ENCODE measurements at regions not wholly inside any gene's neighbourhood (a gene's known extent, or its start where the extent isn't known, plus 50 kb on each side); places are given as distances from the start of the nearest gene placed in this dataset.

DNA sequence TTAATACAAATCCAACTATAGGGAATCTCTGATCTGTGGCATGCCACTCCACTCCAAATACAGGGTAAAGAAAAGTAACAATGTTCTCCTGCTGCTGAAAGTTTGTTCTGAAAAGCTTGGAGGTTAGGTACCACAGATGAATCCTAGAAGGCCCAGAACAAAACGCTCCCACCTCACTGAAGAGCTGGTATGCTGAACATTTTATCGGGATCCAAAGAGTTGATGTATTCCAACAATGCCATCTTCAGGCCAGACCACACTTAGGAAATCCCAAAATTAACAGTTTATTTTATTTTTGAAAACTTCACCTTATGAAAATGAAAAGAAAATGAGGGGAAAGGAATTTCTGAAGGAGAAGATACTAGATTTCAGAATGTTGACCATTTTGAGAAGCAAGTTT lies 145.1 kb upstream of the CDH19 start:
- DNase-seq (ENCODE audit: low read depth in 2 of 2), result no peak

DNA sequence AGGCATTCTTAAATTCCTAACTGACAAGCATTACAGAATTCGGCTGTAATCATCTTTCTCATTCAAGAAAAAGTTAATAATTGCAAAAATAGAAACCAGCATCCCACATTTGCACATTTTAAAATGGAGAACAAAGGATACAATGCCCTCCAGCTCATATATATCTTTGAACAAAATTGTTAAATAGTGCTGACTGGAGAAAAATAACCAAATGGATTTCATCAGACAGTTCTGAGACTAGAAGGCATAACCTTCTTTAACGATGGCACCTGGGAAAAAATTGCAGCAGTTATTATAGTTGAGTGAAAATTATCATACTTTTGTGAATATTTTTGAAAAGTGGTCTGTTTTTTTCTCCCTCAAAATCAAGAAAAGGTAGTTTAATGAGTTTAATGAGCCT lies 138.9 kb upstream of the CDH19 start:
- DNase-seq (ENCODE audit: low read depth in 2 of 2), result no peak

DNA sequence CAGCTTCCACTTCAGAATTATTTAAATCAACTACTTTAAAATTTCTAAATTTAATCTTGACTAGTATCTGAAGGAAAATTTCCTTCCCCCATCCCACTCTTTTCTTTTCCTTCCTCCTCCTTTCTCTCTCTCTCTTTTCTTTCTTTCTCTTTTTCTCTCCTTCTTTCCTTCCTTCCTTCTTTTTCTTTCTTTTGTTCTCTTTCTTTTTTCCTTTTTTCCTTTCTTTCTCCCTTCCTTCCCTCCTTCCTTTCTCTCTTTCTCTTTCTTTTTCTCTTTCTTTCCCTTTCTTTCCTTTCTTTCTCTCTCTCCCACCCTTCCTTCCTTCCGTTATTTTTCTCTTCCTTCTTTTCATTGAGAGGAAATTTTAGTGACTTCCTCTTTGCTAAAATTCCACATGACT lies 132.0 kb upstream of the CDH19 start:
- DNase-seq (ENCODE audit: low read depth in 2 of 2), result no peak

DNA sequence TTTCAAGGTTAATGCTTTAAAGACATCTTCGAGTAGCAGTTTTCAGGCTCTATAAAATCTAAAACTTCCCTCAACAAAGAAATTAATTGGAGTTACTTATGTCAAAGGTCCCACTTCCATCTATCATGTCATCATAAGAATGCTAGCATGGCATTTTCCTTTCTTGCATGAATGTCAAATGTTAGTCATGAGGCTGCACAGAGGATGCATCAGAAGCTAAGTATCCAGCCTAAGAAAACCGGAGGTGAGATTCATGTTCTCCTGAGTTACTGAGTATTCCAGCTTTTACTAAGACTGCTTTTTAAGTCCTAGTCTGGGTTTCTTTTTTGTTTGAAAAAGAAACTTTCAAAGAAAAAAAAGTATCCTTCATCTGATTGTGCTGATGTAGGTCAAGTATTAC lies 130.6 kb upstream of the CDH19 start:
- no peak for DNase-seq (ENCODE audit: low read depth in 2 of 2)

DNA sequence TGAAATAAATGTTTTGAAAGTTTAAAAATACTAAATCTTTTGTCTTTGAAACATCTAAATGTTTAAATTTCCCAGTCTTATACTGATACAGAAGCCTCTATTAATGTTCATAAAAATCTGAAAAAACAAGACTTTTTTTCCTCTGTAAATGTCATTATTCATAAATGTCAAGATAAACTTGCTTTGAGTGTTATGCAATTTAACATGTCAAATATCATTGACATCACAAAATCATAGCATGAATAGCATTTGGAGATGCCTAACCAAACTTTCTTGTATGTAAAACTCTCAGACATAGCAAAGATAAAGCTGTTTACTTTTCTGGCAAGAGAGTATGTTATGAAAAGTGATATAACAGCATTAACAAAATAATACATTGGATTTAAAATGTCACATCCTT lies 128.0 kb upstream of the CDH19 start:
- DNase-seq (ENCODE audit: low read depth in 2 of 2), result no peak

DNA sequence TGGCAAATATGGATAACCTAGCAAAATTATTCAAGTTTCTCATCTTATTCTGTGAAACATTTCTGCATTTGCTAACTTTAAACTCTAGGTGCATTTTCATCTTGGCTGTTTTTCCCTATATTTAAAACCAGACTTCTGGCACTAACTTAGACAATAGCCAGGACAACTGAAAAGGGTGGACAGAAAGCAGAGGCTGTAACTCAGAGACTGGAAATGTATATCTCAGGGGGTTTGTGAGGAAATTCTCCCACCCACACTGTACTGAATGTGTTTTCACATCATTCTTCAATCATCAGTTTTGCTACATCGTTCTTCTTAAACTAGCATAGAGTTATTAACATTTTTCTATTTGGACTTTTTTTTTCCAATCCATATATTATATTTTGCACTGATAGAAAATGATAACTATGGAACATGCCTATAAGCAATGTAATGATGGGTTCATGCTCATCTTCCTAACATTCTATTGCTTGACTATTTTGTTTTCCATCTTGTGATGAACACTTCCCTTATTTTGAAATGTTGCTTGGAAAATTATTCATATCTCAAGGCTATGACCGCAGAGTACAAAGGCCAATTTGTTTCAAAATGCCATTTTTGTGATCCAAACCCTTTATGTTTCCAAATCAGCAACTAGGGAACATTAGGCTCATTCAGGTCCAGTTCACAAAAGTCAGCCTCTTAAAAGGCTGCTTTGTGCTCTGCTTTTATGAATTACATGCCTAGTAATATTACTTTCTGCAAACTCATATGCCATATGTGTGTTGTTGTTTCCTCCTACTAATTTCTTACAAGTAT lies 125.8 kb upstream of the CDH19 start:
- no peak for DNase-seq (ENCODE audit: low read depth in 2 of 2)

DNA sequence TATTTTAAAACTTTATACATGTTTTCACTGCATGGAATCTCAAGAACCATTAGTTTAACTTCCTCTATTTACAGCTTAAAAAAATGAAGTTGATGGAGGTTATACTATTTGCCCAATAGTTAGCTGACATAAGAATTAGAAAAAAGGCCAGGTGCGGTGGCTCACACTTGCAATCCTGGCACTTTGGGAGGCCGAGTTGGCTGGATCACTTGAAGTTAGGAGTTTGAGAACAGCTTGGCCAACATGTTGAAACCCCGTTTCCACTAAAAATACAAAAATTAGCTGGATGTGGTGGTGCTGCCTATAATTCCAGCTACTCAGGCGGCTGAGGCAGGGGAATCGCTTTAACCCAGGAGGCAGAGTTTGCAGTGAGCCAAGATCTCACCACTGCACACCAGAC lies 125.1 kb upstream of the CDH19 start:
- no peak for DNase-seq (ENCODE audit: low read depth in 2 of 2)

DNA sequence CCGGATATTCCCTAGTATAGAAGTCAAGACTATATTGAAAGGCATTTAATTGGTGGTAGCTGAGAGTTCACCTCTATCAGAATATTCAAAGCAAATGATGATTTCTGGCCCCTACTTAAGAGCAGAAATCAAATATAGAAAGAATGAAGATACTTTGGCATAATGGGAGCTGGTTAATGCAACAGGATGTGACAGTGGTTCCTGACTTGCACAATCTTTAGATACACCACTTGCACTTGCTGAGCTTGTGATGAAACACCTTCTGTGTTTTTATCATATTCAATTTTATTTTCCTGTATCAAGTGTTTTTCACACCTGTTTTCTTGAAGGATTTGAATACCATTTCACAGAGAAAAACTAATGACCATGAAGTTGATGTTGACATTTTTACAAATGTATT lies 124.1 kb upstream of the CDH19 start:
- no peak for DNase-seq (ENCODE audit: low read depth in 2 of 2)

DNA sequence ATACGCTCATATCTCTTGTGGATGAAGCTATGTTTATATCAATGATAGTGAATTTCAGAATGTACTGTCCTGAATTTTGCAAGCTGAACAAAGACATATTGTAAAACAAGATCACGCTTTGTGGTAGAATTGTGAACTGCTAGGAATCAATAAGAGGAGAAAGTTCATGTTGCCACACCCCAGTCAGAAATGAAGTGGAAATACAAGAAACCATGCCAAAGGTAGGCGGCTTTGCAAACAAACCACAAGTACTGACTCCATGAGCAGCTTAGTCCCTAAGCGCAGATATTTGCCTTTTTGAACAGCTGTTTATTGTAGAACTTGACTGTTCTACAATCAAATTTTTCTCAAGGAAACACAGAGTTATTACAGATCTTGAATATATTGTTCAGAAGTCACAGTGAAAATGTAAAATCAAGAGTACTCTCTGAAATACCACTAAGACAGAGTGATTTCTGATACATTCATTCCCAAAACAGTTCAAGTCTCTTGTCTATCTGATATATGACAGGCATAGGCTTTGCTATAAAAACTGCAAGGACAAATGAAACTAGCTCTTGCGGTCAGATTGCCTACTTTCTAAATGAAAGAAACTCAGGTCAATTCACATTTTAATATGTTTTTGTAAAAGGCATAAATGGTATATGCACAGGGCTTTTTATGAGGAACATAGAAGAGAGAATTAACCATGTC lies 120.9 kb upstream of the CDH19 start:
- no peak for DNase-seq (ENCODE audit: low read depth in 2 of 2)

DNA sequence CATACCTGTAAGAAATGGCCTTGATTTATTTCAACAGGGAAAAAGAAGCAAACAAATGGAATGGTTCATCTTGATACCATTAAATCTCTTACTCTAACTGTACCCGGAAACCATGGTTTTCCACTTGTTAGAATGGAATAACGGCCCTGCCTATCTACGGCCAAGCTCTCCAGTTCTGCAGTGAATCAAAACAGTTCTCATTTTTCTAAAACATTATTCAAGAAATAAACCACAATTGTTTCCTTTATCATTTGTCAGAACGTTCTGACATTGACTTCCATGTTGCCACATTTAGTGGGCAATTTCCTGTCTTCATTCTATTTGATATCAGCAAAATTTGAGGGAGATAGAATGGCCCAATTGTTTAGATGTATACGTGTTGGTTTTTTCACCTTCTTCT lies 118.8 kb upstream of the CDH19 start:
- no peak for DNase-seq (ENCODE audit: low read depth in 2 of 2)

DNA sequence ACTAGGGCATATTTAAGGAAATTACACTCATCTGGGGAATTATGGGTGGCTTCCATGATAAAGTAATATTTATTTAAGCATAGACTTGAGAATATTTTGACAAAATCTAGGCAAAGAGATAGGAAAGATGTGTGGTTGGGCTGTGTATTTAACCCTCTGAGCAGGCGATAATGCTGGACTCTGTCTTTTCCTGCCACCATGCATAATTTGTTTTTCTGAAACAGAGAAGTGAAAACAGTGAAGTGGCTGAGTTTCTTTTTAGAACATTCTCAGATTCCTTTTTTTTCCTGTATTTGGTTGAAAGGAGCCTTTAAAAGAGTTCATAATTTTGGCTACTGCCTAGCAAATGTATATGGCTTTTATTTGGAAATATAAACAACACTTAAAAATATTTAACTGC lies 104.8 kb upstream of the CDH19 start:
- no peak for DNase-seq (ENCODE audit: low read depth in 2 of 2)

DNA sequence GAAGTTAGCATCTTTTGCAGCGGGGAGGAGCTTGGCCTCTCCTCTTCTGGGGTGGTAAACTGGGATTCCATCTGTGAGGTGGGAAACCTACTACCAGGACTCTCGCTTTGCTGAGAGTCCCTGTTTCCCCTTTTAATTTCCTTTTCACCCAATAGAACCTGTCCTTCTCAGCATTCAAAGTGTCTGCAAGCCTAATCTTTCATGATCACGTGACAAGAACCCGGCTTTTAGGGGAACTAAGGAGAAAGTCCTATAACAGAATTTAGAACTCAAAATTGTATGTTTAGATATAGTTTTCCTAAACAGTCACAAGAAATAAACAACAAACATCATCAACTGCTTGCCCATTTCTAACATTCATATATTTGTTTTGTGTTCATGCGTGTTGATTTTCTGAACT lies 103.6 kb upstream of the CDH19 start:
- no peak for DNase-seq (ENCODE audit: low read depth in 2 of 2)

DNA sequence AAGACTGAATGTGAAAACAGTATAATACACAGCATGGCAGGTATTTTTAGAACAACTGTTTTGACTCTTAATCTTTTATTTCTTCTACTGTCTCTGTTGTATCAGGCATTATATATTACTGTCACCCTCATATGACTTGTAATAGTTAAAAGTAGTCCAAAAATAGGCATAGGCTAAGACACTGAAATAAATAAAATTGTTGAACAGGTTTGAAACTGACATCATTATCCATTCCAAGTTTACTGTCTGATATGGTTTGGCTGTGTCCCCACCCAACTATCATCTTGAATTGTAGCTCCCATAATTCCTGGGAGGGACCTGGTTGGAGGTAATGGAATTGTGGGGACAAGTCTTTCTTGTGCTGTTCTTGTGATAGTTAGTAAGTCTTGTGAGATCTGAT lies 91.4 kb upstream of the CDH19 start:
- no peak for DNase-seq (ENCODE audit: low read depth in 2 of 2)

DNA sequence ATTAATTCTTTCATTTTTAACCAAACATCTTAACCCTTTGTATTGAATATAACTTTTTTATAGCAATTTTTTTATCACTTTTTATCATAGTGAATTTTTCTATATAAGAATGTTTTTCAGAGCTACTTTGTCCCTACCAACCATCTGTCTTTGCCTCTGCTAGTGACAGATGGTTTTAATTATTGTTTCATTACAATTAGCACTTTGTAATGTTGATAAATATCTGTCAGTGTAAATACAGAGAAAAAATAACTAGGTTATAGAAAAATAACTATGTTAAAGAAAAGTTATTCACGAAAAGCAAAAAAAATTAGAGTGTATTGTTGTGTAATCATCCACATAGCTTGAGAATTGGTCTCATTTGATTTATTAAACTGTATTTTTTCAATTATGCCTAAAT lies 91.0 kb upstream of the CDH19 start:
- no peak for DNase-seq (ENCODE audit: low read depth in 2 of 2)

DNA sequence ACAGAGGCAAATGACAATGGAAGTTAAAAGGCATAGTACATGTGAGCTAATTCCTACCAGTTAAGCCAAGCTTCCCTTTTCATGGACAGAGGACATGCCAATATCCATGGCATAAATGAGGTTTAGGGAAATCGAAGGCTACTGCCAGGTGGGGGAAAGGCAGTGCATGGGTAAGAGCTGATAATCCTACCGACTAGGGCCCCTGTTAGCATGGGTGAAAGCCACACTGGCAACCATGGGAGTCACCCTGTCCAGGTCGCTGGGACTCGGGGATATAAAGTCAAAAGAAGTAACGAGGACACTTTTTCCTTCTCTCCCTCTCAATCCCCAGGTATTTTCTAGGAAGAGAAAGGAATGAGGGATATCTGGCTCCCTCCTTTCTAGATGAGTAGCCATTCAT lies 83.7 kb upstream of the CDH19 start:
- DNase-seq (ENCODE audit: low read depth in 2 of 2), result no peak

DNA sequence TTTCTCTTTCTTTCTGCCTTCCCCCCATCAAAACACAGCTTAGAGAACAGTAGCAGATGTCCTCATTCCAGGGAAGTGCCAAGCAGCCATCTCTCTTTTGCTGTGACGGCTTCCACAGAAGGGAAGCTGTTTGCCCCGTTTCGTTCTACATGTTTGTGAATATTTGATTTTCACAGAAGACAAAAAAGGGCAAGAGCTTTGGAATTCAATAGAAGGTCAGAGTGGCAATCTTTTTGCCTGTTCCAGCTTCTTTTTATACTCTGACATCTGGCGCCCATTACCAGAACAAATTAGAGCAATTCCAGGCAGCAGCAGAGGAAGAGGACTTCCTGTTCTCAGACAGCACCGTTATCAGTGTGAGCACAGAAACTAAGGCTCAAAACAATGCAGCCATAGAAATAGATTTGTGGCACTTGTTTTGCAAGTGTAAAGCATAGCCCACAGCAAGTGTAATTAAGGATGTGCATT lies 79.0 kb upstream of the CDH19 start:
- DNase-seq (ENCODE audit: low read depth in 2 of 2), result no peak

DNA sequence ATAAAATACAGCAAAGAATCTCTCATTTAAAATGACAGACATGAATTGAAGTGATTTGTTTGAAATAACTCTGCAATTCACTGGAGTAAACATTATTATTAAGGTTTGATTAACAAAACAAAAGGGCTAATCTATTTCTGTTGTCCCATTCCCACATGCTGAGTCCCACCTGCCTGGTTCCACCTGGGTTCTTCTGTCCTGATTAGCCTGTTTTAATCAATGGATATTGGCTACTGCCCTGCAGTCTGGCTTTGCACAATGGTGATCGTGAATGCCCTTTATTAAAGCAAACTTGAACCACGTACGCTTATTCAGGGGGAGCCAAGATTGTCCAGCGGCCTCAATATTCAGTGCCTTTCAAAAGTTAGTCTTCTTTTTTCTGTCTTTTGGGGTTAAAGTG lies 72.8 kb upstream of the CDH19 start:
- DNase-seq (ENCODE audit: low read depth in 2 of 2), result no peak

DNA sequence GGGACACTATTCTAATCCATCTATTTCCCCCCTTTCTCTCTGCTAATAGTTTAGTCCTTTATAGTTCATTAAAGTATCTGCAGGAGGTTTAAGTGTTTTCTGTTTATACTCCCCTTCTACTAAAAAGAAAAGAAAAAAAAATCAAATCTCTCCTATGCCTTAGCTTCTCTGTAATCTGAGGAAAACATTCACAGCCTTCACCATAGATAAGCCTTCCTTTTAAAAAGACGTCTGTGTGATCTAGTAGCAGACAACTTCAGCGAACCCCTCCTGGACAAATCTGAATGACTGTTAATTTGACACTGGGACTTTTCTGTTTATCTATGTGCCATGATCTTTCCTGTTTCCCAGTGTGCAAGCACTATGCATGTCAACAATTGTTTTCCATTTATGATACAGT lies 70.4 kb upstream of the CDH19 start:
- no peak for DNase-seq (ENCODE audit: low read depth in 2 of 2)

DNA sequence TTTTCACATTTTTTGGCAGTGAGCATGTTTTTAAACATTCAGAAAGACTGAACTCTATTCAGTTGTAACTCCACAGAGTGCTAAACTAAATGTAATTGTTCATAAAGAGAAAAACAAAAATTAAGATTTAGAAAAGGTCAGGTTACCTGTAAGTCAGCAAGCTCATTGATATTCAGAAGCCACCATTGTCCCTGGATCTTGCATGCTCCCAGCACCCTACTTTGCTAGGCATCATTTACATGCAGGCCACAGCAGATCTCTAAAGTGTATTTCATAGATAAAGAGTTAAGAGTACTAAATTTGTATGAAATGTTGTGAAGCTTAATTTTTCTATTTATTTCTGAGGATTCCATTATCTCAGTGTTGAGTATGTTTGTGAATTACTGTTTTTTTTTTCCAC lies 64.8 kb upstream of the CDH19 start:
- DNase-seq (ENCODE audit: low read depth in 2 of 2), result no peak

DNA sequence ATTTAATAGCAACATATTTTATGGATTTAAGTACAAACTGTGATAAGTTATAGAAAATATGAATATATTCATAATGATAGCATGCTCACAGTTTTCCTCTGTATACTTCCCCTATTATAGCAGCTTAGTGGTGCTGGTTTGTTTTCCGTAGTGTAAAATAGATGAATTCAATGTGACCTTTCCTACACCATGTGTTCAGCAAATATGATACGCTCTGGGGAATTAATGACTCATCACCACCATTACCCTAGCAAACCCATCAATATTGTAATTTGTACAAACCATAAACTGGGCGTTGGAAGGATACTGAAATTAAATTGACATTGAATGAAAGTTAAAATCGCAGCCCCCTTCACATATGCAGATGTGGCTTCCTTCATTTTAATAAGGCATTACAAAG lies 58.7 kb upstream of the CDH19 start:
- no peak for DNase-seq (ENCODE audit: low read depth in 2 of 2)

DNA sequence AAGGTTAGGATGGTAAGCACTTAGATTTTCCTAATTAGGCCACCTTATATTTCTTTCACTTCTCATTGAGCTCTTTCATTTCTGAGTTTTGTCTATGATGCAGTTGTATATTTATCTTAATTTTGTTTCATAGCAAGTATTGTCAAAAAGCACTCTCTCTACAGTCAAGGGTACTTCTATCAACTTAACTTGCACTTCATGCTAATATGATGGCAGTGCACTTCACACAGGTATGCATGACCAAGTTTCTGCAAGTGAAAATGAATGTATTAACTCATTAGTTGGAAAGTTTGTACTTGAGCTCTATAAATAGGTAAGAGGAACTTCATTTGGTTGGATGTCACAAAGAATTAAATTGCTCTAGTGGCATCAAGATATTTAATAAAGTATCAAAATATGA lies 51.5 kb upstream of the CDH19 start:
- no peak for DNase-seq (ENCODE audit: low read depth in 2 of 2)

All from stimulated activated CD4-positive, alpha-beta T cell treated with anti-CD3 and anti-CD28 coated beads, Interleukin-4, amount 100 ng/mL, for 48 hours (primary cell).